ENCODE measurements at regions not wholly inside any gene's neighbourhood (a gene's known extent, or its start where the extent isn't known, plus 50 kb on each side); places are given as distances from the start of the nearest gene placed in this dataset.
"Not testable (repeated sequence)": the region's sequence is repeated elsewhere in the genome, so short reads cannot be mapped to it uniquely, and the experiment has no call there.

DNA sequence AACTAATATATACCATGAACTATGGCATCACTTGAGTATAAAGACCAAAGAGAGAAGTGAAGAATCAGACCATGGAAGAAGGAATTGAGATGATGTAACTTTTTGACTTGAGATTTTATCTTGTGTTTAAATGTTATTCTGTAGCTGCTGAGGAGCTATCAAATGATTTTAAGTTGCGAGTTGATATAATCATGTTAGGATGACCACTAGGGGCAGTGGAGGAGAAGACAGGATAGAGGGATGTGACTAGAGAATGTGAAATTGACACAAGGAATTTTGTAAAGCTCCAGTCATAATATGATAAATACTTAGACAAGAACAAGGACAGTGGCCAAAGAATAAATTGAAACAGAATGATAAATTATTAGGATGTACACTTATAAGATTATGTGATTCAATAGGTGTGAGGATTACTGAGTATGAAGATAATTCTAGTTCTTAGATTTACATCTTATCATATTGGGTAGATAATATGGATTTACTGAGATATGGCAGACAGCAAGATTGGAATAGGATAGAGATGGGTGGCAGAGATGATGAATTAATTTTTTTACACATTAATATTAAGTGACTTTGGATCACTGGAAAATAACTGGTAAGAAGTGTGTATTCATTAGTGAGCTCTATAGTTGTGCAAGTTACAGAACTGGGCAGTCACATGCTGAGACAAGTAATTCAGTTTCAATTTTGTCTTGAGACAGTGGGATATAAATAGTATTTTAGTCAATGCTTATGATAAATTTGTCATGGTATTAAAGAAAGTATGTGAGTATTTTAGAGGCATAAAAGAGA, 816.0 kb upstream of the PCDH10 start:
- H3K27ac ChIP-seq, result no peak overlapping the region
- TF ChIP-seq, protein P1, sequence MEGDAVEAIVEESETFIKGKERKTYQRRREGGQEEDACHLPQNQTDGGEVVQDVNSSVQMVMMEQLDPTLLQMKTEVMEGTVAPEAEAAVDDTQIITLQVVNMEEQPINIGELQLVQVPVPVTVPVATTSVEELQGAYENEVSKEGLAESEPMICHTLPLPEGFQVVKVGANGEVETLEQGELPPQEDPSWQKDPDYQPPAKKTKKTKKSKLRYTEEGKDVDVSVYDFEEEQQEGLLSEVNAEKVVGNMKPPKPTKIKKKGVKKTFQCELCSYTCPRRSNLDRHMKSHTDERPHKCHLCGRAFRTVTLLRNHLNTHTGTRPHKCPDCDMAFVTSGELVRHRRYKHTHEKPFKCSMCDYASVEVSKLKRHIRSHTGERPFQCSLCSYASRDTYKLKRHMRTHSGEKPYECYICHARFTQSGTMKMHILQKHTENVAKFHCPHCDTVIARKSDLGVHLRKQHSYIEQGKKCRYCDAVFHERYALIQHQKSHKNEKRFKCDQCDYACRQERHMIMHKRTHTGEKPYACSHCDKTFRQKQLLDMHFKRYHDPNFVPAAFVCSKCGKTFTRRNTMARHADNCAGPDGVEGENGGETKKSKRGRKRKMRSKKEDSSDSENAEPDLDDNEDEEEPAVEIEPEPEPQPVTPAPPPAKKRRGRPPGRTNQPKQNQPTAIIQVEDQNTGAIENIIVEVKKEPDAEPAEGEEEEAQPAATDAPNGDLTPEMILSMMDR (conservative IDR thresholded peaks at IDR 0.05), result peak; percentile 63

DNA sequence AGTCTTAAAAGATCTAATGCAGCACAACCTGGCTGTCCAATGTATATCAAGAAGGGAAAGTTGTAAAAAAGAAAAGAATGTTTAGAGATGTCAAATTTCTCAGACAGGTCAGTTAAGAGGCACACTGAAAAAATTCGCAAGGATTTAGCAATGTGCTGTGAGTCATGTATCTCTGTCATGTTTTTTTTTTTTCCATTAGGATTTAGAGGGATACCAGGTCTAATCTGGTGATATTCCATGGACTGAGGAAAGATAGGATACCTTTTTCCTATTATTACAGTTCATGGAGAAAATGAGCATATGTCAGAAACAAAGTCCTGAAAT, 815.4 kb upstream of the PCDH10 start:
- TF ChIP-seq, protein P1 (conservative IDR thresholded peaks at IDR 0.05), result no peak
- no peak overlapping the region for H3K27ac ChIP-seq

DNA sequence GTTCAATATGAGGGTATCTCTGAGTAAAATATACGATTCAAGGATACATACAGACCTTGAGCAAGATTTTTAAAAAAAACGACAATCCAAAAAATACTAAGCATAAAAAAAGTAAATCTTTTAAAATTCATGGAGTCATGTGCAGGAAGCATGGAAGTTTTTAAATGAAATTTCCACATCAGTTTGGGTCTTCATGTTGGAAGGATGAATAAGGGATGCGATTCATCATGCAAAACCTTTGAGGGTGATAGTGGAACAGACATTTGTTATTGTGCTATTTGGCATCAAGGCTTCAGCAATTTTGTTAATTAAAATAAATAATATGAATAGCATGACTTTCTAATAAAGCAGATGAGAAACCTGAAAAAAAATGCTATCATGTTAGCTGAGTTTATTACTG, 815.0 kb upstream of the PCDH10 start:
- H3K27ac ChIP-seq, result no peak overlapping the region
- TF ChIP-seq, protein P1 (conservative IDR thresholded peaks at IDR 0.05), result no peak

DNA sequence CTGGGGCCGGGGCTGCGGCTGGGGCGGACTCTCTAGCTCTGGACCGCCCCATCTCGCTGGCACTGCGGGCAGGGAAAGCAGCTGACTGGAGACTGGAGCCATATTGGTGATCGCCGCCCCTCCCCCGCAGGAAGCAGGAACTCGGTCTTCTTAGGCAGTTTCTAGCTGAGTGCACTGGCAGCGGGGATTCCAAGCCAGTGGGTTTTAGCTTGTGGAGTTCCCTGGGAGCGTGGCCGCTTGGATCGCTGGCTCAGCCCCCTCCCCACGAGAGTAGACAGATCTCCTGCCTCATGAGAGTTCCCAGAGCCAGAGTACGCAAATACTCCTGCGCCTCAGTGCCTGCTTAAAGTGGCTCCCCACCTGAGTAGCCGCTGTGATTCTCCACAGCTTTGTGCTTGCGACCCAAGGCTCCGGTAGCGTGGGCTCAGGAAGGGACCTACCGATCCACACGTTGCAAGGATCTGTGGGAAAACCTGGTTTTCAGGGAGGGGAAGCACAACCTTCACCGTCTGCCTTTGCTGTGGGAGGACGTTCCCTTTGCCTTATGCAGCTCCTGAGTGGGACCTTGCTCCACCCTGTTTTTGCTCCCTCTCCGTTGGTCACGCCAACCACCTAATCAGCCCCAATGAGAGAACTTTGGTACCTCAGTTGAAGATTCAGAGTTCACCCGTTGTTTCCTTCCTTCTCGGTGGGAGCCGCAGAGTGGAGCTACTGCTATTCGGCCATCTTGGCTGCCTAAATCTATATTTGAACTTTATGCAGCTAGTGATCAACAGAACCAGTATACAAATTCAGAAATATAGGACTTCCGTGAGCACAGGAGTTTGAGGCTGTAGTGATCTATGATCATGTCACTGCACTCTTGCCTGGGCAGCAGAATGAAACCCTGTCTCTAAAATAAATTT, 803.9 kb upstream of the PCDH10 start:
- no peak overlapping the region for H3K27ac ChIP-seq
- TF ChIP-seq, protein P1 (conservative IDR thresholded peaks at IDR 0.05), result no peak

DNA sequence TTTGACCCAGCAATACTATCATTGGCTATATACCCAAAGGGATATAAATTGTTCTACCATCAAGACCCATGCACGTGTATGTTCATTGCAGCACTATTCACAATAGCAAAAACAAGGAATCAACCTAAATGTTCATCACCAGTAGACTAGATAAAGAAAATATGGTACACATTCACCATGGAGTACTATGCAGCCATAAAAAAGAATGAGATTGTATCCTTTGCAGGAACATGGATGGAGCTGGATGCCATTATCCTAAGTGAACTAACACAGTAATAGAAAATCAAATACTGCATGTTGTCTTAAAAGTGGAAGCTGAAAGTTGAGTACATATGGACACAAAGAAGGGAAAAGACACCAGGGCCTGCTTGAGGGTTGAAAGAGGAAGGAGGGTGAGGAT, 803.1 kb upstream of the PCDH10 start:
- H3K27ac ChIP-seq, result no peak overlapping the region
- TF ChIP-seq, protein P1 (conservative IDR thresholded peaks at IDR 0.05), result no peak

DNA sequence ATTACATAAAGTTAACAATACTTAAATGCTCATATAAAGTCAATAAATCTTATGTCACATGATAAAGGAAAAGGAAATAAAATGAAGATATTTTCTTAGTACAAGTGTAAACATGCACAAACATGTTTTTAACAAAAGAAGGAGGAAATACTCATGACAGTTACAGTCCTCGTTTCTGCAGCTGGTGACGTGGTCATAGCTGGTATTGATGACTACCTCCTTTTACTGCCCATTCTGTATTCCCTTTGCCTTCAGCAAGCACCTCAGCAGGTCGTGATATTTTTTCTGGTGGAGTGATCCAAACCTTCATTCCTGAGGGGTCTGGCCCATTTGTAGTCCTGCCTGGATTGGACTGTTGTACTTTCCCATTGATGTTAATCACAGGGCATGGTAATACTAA, 797.5 kb upstream of the PCDH10 start:
- H3K27ac ChIP-seq, result not testable (repeated sequence)

DNA sequence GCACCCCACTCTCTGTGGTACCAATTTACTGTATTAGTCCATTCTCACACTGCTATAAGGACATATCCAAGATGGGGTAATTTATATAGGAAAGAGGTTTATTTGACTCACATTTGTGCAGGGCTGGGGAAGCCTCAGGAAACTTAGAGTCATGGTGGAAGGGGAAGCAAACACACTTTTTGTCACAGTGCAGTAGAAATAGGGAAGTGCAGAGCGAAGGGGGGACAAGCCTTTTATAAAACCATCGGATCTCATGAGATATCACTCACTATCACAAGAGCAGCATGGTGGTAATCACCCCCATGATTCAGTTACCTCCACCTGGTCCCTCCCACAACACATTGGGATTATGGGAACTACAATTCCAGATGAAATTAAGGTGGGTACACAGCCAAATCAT, 766.9 kb upstream of the PCDH10 start:
- no peak overlapping the region for H3K27ac ChIP-seq
- TF ChIP-seq, protein P1 (conservative IDR thresholded peaks at IDR 0.05), result no peak
